Osteocyte (in vitro differentiated cells): ENCODE measurements at regions not wholly inside any gene's neighbourhood (a gene's known extent, or its start where the extent isn't known, plus 50 kb on each side); places are given as distances from the start of the nearest gene placed in this dataset.

Experiments
- DNase-seq: peaks from one replicate; pipeline ENCODE4 v3.0.0; 2021; ENCODE audit warnings: mixed read lengths; ENCODE audit not compliant: unreplicated experiment; ENCODE audit errors: extremely low spot score
- H3K27ac Mint-ChIP-seq: one replicate; pipeline ENCODE4 v1.8.0; 2021; ENCODE audit warnings: mild to moderate bottlenecking, mixed read lengths; ENCODE audit not compliant: unreplicated experiment
- H3K27me3 Mint-ChIP-seq: one replicate; pipeline ENCODE4 v1.8.0; 2021; ENCODE audit warnings: mixed read lengths; ENCODE audit not compliant: unreplicated experiment
- H3K36me3 Mint-ChIP-seq: one replicate; pipeline ENCODE4 v1.8.0; 2021; ENCODE audit warnings: mixed read lengths; ENCODE audit not compliant: unreplicated experiment
- H3K4me1 Mint-ChIP-seq: one replicate; pipeline ENCODE4 v1.8.0; 2021; ENCODE audit warnings: mixed read lengths; ENCODE audit not compliant: unreplicated experiment
- H3K4me3 Mint-ChIP-seq: one replicate; pipeline ENCODE4 v1.8.0; 2021; ENCODE audit warnings: mild to moderate bottlenecking, moderate library complexity, mixed read lengths; ENCODE audit not compliant: unreplicated experiment
- H3K9me3 Mint-ChIP-seq: one replicate; pipeline ENCODE4 v1.8.0; 2021; ENCODE audit warnings: mixed read lengths; ENCODE audit not compliant: unreplicated experiment
- CTCF ChIP-seq: fragments of 200-600 bp; sonication (generic); IDR thresholded peaks from 2 replicates; pipeline ENCODE4 v1.5.0; 2021; ENCODE audit warnings: antibody characterized with exemption, mild to moderate bottlenecking, moderate library complexity

- Mint-ChIP-seq H3K4me1 (peaks cover 4% of the 10 kb centered on the region), H3K27me3 (no peaks in the 10 kb centered on the region), H3K9me3 (peaks cover 3% of the 10 kb centered on the region), H3K4me3 (no peak overlapping the region), H3K27ac (no peak overlapping the region), H3K36me3 (no peaks in the 10 kb centered on the region)
- TF ChIP-seq CTCF = no peak
- no peak for DNase-seq
Observed at GRCh38 chr12:90618586-90618985, 336.4 kb downstream of the CCER1 start.

GRCh38 chr12:90611891-90612290 lies 343.1 kb downstream of the CCER1 start:
- no peak overlapping the region for H3K27ac Mint-ChIP-seq
- H3K4me1 Mint-ChIP-seq = no peaks in the 10 kb centered on the region
- H3K36me3 Mint-ChIP-seq = no peaks in the 10 kb centered on the region
- peaks cover 3% of the 10 kb centered on the region for H3K27me3 Mint-ChIP-seq
- no peak overlapping the region for H3K4me3 Mint-ChIP-seq
- TF ChIP-seq CTCF = no peak
- H3K9me3 Mint-ChIP-seq = no peaks in the 10 kb centered on the region
- no peak for DNase-seq

GRCh38 chr12:90611048-90611447 lies 343.9 kb downstream of the CCER1 start:
- Mint-ChIP-seq H3K9me3 (no peaks in the 10 kb centered on the region), H3K27me3 (peaks cover 3% of the 10 kb centered on the region)
- DNase-seq = no peak

GRCh38 chr12:90593596-90594295 lies 361.2 kb downstream of the CCER1 start:
- Mint-ChIP-seq H3K4me3 (no peak overlapping the region), H3K27ac (no peak overlapping the region), H3K9me3 (no peaks in the 10 kb centered on the region), H3K36me3 (no peaks in the 10 kb centered on the region), H3K4me1 (no peaks in the 10 kb centered on the region), H3K27me3 (no peaks in the 10 kb centered on the region)
- no peak for DNase-seq
- no peak for TF ChIP-seq CTCF

More at GRCh38 chr12:90611048-90611447, 343.9 kb downstream of the CCER1 start:
- H3K4me3 Mint-ChIP-seq = no peak overlapping the region
- H3K4me1 Mint-ChIP-seq = no peaks in the 10 kb centered on the region
- no peak overlapping the region for H3K27ac Mint-ChIP-seq
- H3K36me3 Mint-ChIP-seq = no peaks in the 10 kb centered on the region
- no peak for TF ChIP-seq CTCF

- no peak for TF ChIP-seq CTCF
- no peaks in the 10 kb centered on the region for H3K4me1 Mint-ChIP-seq
- H3K4me3 Mint-ChIP-seq = no peak overlapping the region
- DNase-seq = no peak
- H3K9me3 Mint-ChIP-seq = no peaks in the 10 kb centered on the region
- no peaks in the 10 kb centered on the region for H3K36me3 Mint-ChIP-seq
- H3K27ac Mint-ChIP-seq = no peak overlapping the region
- H3K27me3 Mint-ChIP-seq = no peaks in the 10 kb centered on the region
Observed at GRCh38 chr12:90589956-90590355, 365.0 kb downstream of the CCER1 start.
